ENCODE measurements at regions not wholly inside any gene's neighbourhood (a gene's known extent, or its start where the extent isn't known, plus 50 kb on each side); places are given as distances from the start of the nearest gene placed in this dataset.

DNA sequence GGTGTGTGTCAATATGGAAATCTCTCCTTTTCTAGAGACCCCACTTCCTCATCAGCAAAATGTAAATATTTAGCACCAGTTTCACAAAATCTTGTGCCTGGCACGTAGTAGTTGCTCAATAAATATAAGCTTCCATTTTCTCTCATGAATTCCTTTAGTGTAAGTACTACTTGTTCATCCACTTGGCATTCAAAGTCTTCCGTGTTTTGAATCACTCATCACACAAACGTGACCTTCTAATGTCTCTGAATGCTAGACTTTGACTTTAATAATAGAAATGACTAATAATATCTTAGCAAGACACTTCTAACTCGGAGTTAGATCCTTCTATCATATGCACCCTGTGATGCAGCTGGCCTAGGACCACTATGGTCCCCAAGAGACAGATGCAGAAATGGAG is 168.7 kb upstream of the ZNF32 start:
- intact Hi-C loops (cut with micrococcal nuclease), result no loop called here
- no TSS peak for BruUV-seq (replicated peaks)
- Histone ChIP-seq H2AFZ (ENCODE audit: low read depth, low read length, poor library complexity, severe bottlenecking) (no peak overlapping the region), H3K4me3 (replicated peaks in 1 of 2; ENCODE audit: low read depth in 1 of 2, low read length in 2 of 2) (no peak overlapping the region), H3K27ac (ENCODE audit: low read depth, low read length) (no peak overlapping the region), H3K36me3 (ENCODE audit: control insufficient read depth in 1 of 2, insufficient read depth in 2 of 2, low read length in 2 of 2) (no peaks in the 10 kb centered on the region), H3K4me2 (ENCODE audit: low read length) (no peak overlapping the region), H3K9me3 (ENCODE audit: control insufficient read depth in 1 of 2, insufficient read depth in 1 of 2, low read depth in 1 of 2, low read length in 2 of 2) (no peaks in the 10 kb centered on the region), H3K9ac (ENCODE audit: low read length) (no peak overlapping the region), H4K20me1 (ENCODE audit: insufficient read depth) (no peaks in the 10 kb centered on the region), H3K27me3 (ENCODE audit: insufficient read depth, low read length) (peaks cover 22% of the 10 kb centered on the region; the same call in 1 of the 2 replicates), H3K4me1 (ENCODE audit: control insufficient read depth in 1 of 2, insufficient read depth in 2 of 2, low read length in 2 of 2) (no peaks in the 10 kb centered on the region), H3K79me2 (ENCODE audit: insufficient read depth, low read length) (no peaks in the 10 kb centered on the region), H3K9me2 (ENCODE audit: insufficient read depth) (no peaks in the 10 kb centered on the region)
- RAD21 ChIA-PET (ENCODE audit: low non-redundant PET in 1 of 2, low total read pairs in 2 of 2, uncharacterized antibody in 2 of 2, unreplicated experiment in 2 of 2), result no interaction called here
- TF ChIP-seq YY1 (IDR thresholded peaks at IDR 0.05; ENCODE audit: extremely low read depth, insufficient replicate concordance, low read depth, low read length) (no peak), TCF7L2 (IDR thresholded peaks at IDR 0.05; ENCODE audit: borderline replicate concordance, extremely low read depth, insufficient read depth, insufficient read length) (no peak), POLR2AphosphoS5 (IDR thresholded peaks at IDR 0.05; ENCODE audit: low read depth, low read length) (no peak), EGR1 (IDR thresholded peaks at IDR 0.05; ENCODE audit: low read depth) (no peak), CEBPB (IDR thresholded peaks at IDR 0.05; ENCODE audit: low read depth) (no peak)
- TF ChIP-seq, protein P1, sequence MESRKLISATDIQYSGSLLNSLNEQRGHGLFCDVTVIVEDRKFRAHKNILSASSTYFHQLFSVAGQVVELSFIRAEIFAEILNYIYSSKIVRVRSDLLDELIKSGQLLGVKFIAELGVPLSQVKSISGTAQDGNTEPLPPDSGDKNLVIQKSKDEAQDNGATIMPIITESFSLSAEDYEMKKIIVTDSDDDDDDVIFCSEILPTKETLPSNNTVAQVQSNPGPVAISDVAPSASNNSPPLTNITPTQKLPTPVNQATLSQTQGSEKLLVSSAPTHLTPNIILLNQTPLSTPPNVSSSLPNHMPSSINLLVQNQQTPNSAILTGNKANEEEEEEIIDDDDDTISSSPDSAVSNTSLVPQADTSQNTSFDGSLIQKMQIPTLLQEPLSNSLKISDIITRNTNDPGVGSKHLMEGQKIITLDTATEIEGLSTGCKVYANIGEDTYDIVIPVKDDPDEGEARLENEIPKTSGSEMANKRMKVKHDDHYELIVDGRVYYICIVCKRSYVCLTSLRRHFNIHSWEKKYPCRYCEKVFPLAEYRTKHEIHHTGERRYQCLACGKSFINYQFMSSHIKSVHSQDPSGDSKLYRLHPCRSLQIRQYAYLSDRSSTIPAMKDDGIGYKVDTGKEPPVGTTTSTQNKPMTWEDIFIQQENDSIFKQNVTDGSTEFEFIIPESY (IDR thresholded peaks at IDR 0.05; ENCODE audit: extremely low read depth, insufficient replicate concordance, low read length), result no peak
- ATAC-seq (no peak), DNase-seq (ENCODE audit: low read depth, low spot score) (no peak)
- CTCF ChIA-PET, result no interaction called here
- POLR2A ChIA-PET, result no interaction called here

Measured in HCT116 (cell line).